Fibroblast of lung (primary cell): ENCODE measurements at regions not wholly inside any gene's neighbourhood (a gene's known extent, or its start where the extent isn't known, plus 50 kb on each side); places are given as distances from the start of the nearest gene placed in this dataset.

Source experiments
- DNase-seq, 2 donors: peaks; one replicate each; pipeline versions ENCODE4 v3.0.0 to v3.0.0-alpha.2; 2010; ENCODE audit warnings: low read depth in 2 of 2
- H2AFZ ChIP-seq: 2 replicates; pipeline ENCODE4 v1.5.1; 2012; ENCODE audit warnings: low read length, control low read depth, inconsistent platforms
- H3K27ac ChIP-seq: 2 replicates; pipeline ENCODE4 v1.5.1; 2011; ENCODE audit warnings: low read length, control low read depth; ENCODE audit not compliant: insufficient read depth
- H3K27me3 ChIP-seq: 2 replicates; pipeline ENCODE4 v1.5.1; 2011; ENCODE audit warnings: mild to moderate bottlenecking, low read length; ENCODE audit not compliant: control insufficient read depth, insufficient read depth
- H3K36me3 ChIP-seq: 2 replicates; pipeline ENCODE4 v1.5.1; 2011; ENCODE audit warnings: low read length; ENCODE audit not compliant: control insufficient read depth, insufficient read depth
- H3K4me1 ChIP-seq: 2 replicates; pipeline ENCODE4 v1.5.1; 2011; ENCODE audit warnings: low read length; ENCODE audit not compliant: control insufficient read depth, insufficient read depth; ENCODE audit errors: extremely low read depth
- H3K4me2 ChIP-seq: 2 replicates; pipeline ENCODE4 v1.5.1; 2011; ENCODE audit warnings: low read length, control low read depth; ENCODE audit not compliant: insufficient read depth; ENCODE audit errors: extremely low read depth
- H3K4me3 ChIP-seq, 4 experiments: fragments of 200-600 bp in 1 of 4; sonication (generic) in 1 of 4; replicated peaks in 1 of 4; 2 replicates each; pipeline ENCODE4 v1.5.1; 2011 to 2016; ENCODE audit warnings: low read length in 4 of 4, low read depth in 3 of 4, mild to moderate bottlenecking in 3 of 4, control low read depth in 2 of 4, inconsistent platforms in 1 of 4, mixed read lengths in 1 of 4; ENCODE audit not compliant: insufficient read depth in 1 of 4; ENCODE audit errors: control extremely low read depth in 1 of 4
- H3K79me2 ChIP-seq: 2 replicates; pipeline ENCODE4 v1.5.1; 2012; ENCODE audit warnings: mild to moderate bottlenecking, low read length, inconsistent platforms; ENCODE audit not compliant: control insufficient read depth, insufficient read depth
- H3K9ac ChIP-seq: 2 replicates; pipeline ENCODE4 v1.5.1; 2011; ENCODE audit warnings: mild to moderate bottlenecking, low read length, control low read depth; ENCODE audit not compliant: insufficient read depth
- H3K9me3 ChIP-seq: 2 replicates; pipeline ENCODE4 v1.5.1; 2012; ENCODE audit warnings: low read depth, low read length; ENCODE audit not compliant: control insufficient read depth, insufficient read depth
- H4K20me1 ChIP-seq: 2 replicates; pipeline ENCODE4 v1.5.1; 2011; ENCODE audit warnings: low read length; ENCODE audit not compliant: control insufficient read depth, insufficient read depth; ENCODE audit errors: extremely low read depth
- CTCF ChIP-seq, 2 donors: IDR thresholded peaks in 1 of 2; conservative IDR thresholded peaks in 1 of 2; 1 replicate in 1 of 2; 2 replicates in 1 of 2; pipeline ENCODE4 v1.5.1; 2011 to 2012; ENCODE audit warnings: low read length in 2 of 2, control low read depth in 1 of 2, inconsistent platforms in 1 of 2, low read depth in 1 of 2, mild to moderate bottlenecking in 1 of 2
- EZH2 ChIP-seq: IDR thresholded peaks from 2 replicates; pipeline ENCODE4 v1.5.1; 2012; ENCODE audit warnings: low read length, control low read depth, mild to moderate bottlenecking; ENCODE audit errors: missing control alignments

- Histone ChIP-seq H3K27ac (no peak overlapping the region), H3K36me3 (no peaks in the 10 kb centered on the region), H3K9me3 (no peaks in the 10 kb centered on the region), H3K4me3 (no peak overlapping the region), H3K4me2 (no peak overlapping the region), H3K27me3 (no peaks in the 10 kb centered on the region), H2AFZ (no peak overlapping the region), H3K9ac (no peak overlapping the region), H3K79me2 (no peaks in the 10 kb centered on the region), H3K4me1 (no peaks in the 10 kb centered on the region), H4K20me1 (no peaks in the 10 kb centered on the region)
- TF ChIP-seq EZH2 (no peak), CTCF (conservative IDR thresholded peaks at IDR 0.05 in 1 of 2, IDR thresholded peaks at IDR 0.05 in 1 of 2; ENCODE audit: low read depth in 1 of 2, low read length in 2 of 2) (no peak)
- no peak for DNase-seq
Measured at GRCh38 chr3:6097556-6097955, 763.4 kb upstream of the GRM7 start.

- Histone ChIP-seq H3K4me1 (no peaks in the 10 kb centered on the region), H3K36me3 (no peaks in the 10 kb centered on the region), H3K4me3 (no peak overlapping the region), H3K9me3 (no peaks in the 10 kb centered on the region), H4K20me1 (no peaks in the 10 kb centered on the region), H3K4me2 (no peak overlapping the region), H3K9ac (no peak overlapping the region), H3K79me2 (no peaks in the 10 kb centered on the region), H3K27ac (no peak overlapping the region), H2AFZ (no peak overlapping the region), H3K27me3 (no peaks in the 10 kb centered on the region)
- no peak for DNase-seq
- TF ChIP-seq EZH2 (no peak), CTCF (conservative IDR thresholded peaks at IDR 0.05 in 1 of 2, IDR thresholded peaks at IDR 0.05 in 1 of 2; ENCODE audit: low read depth in 1 of 2, low read length in 2 of 2) (no peak)
Measured at GRCh38 chr3:6098516-6099157, 762.3 kb upstream of the GRM7 start.

GRCh38 chr3:6099458-6100075 is 761.3 kb upstream of the GRM7 start:
- Histone ChIP-seq H3K4me3 (no peak overlapping the region), H3K36me3 (no peaks in the 10 kb centered on the region), H3K27ac (no peak overlapping the region), H3K79me2 (no peaks in the 10 kb centered on the region), H2AFZ (no peak overlapping the region), H3K9me3 (no peaks in the 10 kb centered on the region), H3K4me1 (no peaks in the 10 kb centered on the region), H3K27me3 (no peaks in the 10 kb centered on the region), H3K9ac (no peak overlapping the region), H3K4me2 (no peak overlapping the region), H4K20me1 (no peaks in the 10 kb centered on the region)
- DNase-seq: no peak
- TF ChIP-seq CTCF (conservative IDR thresholded peaks at IDR 0.05 in 1 of 2, IDR thresholded peaks at IDR 0.05 in 1 of 2; ENCODE audit: low read depth in 1 of 2, low read length in 2 of 2) (no peak), EZH2 (no peak)
